HG03064 (cell line): ENCODE measurements at regions not wholly inside any gene's neighbourhood (a gene's known extent, or its start where the extent isn't known, plus 50 kb on each side); places are given as distances from the start of the nearest gene placed in this dataset.
"Not testable (repeated sequence)": the region's sequence is repeated elsewhere in the genome, so short reads cannot be mapped to it uniquely, and the experiment has no call there.

Source experiments
- ATAC-seq: cut with Tn5 transposase; IDR thresholded peaks from one replicate; pipeline ENCODE4 v1.9.1; 2021; ENCODE audit warnings: low read depth; ENCODE audit not compliant: unreplicated experiment

GRCh38 chr5:87788416-87788815 is 375.7 kb upstream of the CCNH start:
- ATAC-seq, result no peak

GRCh38 chr5:87787625-87788256 is 375.0 kb upstream of the CCNH start:
- ATAC-seq, result no peak

- ATAC-seq, result no peak
These were observed 374.4 kb upstream of the CCNH start for GRCh38 chr5:87787086-87787485.

- ATAC-seq, result no peak
These were observed 373.7 kb upstream of the CCNH start for GRCh38 chr5:87786471-87786870.

DNA sequence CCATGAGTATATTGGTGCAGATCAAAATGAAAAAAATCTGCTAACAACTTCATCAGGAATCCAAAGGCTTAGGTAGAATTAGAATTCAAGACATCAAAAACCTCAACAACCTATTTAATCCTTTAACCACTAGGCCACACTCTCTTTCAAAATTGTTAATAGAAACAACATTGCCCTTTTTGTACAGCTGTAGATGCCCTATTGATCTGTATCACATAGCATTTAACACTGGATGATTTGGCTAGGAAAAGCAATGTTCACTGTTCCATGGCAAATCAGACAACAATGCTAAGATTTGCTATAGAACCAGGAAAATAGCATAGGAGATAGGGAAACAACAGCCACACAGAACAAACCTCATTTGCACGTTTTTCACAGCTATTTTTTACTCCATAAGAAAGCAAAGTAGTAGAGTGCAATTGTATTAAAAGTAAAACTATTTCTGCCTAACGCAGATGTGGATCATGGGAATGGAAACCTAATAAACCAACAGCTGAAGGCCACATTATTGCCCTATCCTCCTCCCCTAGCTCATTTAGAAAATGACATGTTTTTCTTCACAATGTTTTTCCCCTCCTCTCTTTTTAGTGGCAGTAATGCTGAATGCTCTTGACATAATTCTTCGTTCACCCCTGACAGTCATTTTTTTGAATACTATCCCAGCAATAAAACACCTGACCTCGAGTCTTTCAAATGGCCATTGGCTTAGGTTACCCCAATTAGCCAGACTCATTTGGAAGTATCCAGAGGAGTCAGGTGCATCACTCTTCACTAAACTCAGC is 373.0 kb upstream of the CCNH start:
- no peak for ATAC-seq

GRCh38 chr5:87784879-87785495 is 372.3 kb upstream of the CCNH start:
- no peak for ATAC-seq

DNA sequence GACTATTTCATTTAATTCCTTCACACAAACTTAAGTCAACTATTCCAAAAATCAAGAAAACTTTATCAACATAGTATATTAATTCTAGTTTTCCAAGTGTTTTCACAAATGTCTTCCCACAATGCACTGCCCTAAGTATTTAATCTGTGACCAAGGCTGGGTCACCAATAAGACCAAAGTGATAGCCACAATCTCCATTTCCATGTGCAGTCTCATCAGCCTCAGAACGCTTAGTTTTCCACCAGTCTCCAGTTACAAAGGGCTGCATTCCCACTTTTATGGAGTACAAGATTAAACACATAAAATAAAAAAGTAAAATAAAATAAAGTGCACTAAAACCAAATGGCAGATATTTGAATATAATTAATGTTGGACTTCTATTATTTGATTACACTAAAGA is 371.6 kb upstream of the CCNH start:
- ATAC-seq, result no peak

DNA sequence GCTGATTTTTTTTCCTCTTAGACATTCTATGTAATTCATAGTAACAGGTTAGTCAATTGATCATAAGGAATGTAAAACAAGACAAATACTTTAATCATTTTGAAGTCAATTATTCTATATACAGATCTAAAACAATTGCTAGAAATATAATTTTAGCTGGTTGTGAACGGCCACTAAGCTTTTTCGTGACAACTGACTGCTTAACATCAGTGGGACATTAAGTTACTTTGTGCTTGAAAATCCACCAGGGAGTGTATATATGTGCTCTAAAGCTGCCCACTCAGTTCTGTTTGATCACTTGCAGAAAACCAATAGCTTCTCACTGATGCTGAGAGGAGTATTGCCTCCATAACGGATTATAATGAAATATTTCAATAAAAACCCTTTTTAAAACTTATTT is 370.2 kb upstream of the CCNH start:
- no peak for ATAC-seq

GRCh38 chr5:87781976-87782375 is 369.2 kb upstream of the CCNH start:
- no peak for ATAC-seq

DNA sequence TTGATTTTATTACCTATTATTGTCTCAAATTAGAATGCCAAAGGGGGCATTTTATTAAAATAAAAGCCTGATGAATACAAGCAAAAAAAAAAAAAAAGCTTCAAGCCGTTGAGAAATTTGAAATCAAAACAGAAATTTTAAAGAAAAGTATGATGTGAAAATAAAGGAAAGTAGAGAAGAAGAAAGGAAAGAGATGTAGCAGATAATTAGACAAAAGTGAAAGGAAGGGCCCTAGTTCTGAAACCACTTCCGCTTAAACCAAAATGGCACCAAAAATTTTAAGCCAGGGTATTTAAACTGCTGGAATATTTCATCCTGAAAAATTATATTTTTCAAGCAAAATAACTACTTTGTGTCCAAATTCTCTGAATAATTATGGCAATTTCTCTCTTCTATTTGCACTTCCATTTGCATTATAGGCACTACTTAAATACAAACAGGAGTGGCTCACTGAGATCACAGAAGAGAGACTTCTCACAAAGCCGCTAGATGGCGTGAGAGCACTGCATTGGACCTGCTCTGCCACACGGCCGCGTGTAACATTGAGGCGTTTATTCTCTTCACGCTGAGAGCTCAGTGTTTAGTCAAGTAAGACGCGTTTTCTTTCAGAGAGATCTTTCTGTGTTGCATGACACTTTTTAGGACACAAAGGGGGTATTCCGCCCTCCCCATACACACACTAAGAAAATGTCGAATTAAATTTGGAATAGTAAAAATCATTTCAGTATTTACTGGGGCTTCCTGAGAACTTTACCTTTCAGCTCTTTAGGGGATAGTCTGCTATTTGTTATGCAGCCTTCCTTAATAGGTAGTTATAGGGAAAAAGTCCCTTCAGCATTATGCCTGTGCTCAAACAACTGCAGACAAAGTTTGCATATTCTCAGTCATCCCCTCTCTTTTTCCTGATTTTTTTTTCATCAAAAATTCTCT is 368.4 kb upstream of the CCNH start:
- ATAC-seq, result peak; percentile 100

DNA sequence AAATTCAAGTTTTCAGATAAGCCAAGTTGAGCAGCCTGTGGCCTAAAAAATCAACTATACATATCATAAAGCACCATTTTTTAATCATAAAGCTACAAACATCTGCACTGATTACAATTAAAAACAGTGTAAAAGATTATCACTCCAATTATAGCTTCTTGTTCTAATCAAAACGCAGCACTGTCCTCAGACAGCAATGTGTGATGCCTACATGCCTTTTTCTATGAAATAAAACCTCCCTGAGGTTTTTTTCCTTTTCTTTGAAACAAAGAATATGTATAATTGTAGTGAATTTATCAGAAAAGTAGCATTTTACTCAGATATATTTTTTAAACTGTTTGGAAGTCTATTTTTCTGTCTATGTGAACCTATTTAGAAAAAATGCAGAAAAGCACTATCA is 366.1 kb upstream of the CCNH start:
- no peak for ATAC-seq

GRCh38 chr5:87777877-87778276 is 365.1 kb upstream of the CCNH start:
- ATAC-seq, result no peak

DNA sequence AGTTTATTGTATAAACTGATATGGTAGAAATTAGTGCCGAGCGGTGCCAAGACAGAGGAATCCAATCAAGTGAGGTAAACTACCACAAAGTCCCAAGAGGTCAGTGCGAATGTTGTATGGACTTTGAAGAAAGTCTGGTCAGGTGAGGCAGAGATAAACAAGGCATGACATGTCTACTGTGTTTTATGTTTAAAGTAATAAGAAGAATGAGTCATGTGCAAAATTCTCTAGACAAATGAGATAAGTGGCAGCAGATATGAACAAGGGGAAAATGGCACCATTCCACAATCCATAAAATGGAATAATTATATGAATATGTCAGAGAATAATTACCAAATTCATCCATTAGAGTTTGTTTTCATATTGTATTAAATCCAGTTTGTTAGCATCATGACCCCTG is 364.1 kb upstream of the CCNH start:
- no peak for ATAC-seq

DNA sequence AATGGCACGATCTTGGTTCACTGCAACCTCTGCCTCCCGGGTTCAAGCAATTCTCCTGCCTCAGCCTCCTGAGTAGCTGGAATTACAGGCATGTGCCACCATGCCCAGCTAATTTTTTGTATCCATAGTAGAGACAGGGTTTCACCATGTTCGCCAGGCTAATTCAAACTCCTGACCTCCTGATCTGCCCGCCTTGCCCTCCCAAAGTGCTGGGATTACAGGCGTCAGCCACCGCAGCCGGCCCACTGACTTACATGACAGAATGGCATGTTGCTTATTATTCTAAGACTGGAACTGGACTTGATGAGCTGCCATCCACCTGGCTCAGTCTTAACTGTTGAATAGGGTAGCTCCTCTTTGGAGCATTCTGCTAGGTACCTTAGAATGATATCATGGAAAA is 363.6 kb upstream of the CCNH start:
- ATAC-seq, result not testable (repeated sequence)

GRCh38 chr5:87775228-87775627 is 362.5 kb upstream of the CCNH start:
- no peak for ATAC-seq

- no peak for ATAC-seq
These were observed 362.1 kb upstream of the CCNH start for GRCh38 chr5:87774804-87775203.

DNA sequence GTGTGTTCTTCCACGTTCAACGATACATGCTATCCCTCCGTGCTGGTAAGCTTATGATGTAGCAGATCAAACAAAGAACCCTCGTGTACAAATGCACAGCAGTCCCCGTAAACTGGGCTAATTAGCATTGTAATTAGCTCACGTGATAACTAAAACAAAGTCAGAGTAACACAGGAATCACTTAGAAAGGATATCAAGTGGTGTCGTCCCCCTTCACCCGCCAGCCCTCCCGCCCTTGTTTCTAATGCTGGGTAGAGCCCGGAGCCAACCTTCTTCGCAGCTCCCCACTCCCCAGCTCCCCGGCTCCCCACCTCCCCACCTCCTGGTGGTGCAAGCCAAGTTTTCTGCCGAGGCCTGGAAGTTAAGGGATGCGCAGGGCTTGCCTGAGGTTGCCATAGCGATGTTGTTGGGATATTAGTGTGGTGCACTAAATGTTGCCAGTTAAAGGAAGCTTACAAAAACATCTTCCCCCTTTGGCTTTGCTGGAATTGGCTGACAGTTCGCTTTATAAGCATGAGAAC is 357.9 kb upstream of the CCNH start:
- no peak for ATAC-seq

- no peak for ATAC-seq
These were observed 357.4 kb upstream of the CCNH start for GRCh38 chr5:87770016-87770570.

GRCh38 chr5:87769157-87769556 is 356.4 kb upstream of the CCNH start:
- ATAC-seq, result no peak

GRCh38 chr5:87768190-87768589 is 355.5 kb upstream of the CCNH start:
- ATAC-seq, result no peak
